ENCODE measurements at regions not wholly inside any gene's neighbourhood (a gene's known extent, or its start where the extent isn't known, plus 50 kb on each side); places are given as distances from the start of the nearest gene placed in this dataset.
"Not testable (repeated sequence)": the region's sequence is repeated elsewhere in the genome, so short reads cannot be mapped to it uniquely, and the experiment has no call there.

DNA sequence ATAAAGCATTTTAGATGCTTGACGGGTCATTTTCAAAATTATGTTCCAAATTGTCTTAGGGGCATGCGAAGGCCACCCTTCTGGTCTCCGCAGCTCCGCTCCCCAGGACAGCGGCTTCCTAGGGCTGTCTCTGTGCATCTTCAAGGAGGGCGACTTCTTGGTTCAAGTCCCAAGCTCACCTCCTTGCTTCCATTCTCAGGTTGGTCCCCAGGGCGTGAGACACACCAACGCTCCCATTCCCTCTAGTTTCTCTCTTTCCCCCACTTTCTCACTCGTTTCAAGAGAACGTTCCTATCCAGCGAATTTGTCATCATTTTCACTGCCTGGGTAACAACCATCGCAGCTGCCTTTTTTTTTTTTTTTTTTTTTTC lies 109.4 kb upstream of the CCND2 start:
- in situ Hi-C loops (cut with HindIII; ENCODE audit: low sequenced_read_pairs), result no loop called here
- no peak for DNase-seq (ENCODE audit: low spot score)

DNA sequence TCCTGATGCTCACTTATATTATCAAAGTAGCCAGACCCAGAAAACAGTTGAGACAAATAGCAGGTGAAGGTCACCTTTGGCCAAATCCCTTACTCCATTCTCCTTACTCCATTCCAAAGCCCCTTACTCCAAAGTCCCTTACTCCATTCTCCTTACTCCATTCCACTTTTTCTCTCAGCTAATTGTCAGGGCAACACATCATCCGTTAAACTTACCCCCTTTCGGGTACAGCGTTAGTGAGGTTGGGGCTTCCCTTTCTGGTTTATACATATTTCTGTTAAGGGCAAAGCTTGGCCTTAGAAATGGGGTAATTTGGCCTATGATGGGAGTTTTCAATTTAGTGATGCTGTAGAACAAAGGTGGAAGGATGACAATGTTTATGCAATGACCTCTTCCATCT lies 111.8 kb upstream of the CCND2 start:
- no peak for DNase-seq (ENCODE audit: low spot score)
- in situ Hi-C loops (cut with HindIII; ENCODE audit: low sequenced_read_pairs), result no loop called here

DNA sequence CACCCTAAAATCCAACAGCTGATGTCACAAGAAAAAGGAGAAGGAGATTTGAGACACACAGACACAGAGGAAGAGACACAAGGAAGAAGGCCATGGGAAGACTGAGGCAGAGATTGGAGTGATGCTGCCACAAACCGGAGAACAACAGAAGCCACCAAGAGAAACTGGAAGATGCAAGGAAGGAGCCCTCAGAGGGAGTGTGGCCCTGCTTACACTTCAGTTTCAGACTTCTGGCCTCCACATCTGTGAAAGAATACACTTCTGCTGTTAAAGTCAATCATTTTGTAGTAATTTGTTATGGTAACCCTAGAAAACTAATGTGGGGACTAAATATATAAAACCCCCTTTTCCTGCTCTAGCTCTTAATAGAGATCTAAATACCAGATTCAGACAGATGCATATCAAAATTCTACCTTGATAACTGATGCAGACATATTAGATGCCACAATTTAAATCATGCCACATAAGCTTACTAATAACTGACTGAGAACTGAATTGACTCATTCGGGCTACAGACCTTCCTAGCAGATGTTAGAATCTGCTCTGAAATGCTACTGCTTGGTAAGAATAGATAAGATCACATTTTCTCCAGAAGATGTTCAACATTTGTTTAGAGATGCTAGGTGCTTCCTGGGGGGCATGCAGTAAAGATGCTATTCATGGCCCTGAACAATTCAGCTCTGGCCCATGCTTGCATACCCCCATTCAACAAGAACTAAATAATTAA lies 113.1 kb upstream of the CCND2 start:
- in situ Hi-C loops (cut with HindIII; ENCODE audit: low sequenced_read_pairs), result no loop called here
- no peak for DNase-seq (ENCODE audit: low spot score)

DNA sequence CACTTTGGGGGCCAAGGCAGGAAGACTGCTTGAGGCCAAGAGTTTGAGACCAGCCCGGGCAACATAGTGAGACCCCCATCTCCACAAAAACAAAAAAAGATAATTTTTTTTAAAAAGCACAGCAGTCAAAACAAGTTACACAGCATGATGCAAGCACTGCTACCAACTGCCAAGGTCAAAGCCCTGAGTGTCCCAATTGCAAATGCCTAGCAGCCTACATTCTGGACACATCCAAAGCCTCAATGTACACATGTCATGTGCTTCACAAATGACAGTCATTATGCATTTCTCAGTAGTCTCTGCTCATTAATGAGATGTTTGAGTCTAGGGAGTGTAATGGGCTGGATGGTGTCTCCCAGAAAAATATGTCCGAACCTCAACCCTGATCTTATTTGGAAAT lies 113.7 kb upstream of the CCND2 start:
- in situ Hi-C loops (cut with HindIII; ENCODE audit: low sequenced_read_pairs), result no loop called here
- DNase-seq (ENCODE audit: low spot score), result no peak

DNA sequence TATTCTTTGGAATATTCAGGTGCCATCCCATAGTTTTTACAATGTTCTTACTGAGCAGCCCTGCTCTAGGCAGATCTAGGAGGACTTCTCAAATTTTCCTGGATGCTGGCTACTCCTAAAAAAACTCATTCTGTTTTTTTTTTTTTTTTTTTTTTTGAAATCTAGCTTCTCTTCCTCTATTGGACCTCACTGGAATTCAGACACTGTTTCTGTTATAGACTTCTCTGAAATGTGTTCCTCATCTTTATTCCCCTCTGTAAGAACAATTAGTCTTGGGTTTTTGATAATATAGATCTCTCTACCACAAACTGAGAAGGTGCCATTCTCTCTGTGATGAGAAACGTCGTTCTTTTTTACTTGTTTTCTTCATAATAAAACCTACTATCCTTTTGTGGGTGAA lies 115.3 kb upstream of the CCND2 start:
- in situ Hi-C loops (cut with HindIII; ENCODE audit: low sequenced_read_pairs), result no loop called here
- no peak for DNase-seq (ENCODE audit: low spot score)

DNA sequence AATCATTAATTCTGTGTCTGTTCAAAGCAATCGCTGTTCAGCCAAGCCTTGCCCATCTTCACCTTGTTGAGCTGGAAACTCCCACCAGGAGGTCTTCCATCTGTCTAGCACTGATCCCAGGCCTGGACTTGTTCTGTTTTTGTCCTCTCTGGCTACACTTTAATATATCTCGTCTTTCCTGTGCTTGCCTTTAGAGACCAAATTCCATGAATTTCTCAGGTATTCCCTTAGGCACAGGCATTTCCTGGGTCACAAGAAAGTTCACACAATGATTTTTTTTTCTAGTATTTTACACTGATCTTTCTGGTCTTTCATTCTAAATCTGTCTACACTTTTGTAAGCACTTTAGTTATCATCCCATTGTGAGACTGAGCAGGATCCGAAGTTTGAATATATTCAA lies 116.4 kb upstream of the CCND2 start:
- no peak for DNase-seq (ENCODE audit: low spot score)
- in situ Hi-C loops (cut with HindIII; ENCODE audit: low sequenced_read_pairs), result no loop called here

DNA sequence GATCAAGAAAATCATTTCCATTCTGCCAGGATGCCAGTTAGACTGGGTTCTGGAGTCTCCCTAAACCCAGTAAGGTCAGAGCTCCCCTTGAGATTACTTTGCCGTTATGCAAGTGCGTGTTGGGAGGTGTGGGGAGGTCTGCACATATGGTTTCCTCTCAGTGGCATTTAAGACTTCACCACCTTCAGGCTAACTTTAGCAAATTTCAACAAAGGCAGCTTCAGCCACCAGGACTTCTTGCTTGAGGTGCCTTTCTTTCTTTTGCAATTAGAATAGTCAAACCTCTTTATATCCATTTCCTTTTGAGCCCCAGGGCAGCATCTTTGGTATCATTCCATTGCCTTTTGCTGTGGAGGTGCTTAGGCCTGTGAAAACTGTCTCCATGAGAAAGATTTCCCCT lies 117.2 kb upstream of the CCND2 start:
- no peak for DNase-seq (ENCODE audit: low spot score)
- in situ Hi-C loops (cut with HindIII; ENCODE audit: low sequenced_read_pairs), result no loop called here

DNA sequence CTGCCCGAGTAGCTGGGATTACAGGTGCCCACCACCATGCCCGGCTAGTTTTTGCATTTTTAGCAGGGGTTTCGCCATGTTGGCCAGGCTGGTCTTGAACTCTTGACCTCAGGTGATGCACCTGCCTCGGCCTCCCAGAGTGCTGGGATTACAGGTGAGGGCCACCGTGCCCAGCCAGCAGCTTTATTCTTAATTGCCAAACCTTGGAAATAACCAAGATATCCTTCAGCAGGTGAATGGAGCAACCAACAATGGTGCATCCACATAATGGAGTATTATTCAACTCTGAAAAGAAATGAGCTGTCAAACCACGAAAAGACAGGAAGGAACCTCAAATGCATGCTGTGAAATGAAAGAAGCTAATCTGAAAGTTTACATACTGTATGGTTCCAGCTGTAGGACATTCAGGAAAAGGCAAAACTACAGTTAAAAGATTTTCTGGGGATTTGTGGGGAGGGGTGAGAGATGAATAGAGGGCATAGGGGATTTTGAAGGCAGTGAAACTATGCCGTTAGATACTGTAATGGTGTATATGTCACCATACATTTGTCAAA lies 118.8 kb upstream of the CCND2 start:
- in situ Hi-C loops (cut with HindIII; ENCODE audit: low sequenced_read_pairs), result no loop called here
- no peak for DNase-seq (ENCODE audit: low spot score)

DNA sequence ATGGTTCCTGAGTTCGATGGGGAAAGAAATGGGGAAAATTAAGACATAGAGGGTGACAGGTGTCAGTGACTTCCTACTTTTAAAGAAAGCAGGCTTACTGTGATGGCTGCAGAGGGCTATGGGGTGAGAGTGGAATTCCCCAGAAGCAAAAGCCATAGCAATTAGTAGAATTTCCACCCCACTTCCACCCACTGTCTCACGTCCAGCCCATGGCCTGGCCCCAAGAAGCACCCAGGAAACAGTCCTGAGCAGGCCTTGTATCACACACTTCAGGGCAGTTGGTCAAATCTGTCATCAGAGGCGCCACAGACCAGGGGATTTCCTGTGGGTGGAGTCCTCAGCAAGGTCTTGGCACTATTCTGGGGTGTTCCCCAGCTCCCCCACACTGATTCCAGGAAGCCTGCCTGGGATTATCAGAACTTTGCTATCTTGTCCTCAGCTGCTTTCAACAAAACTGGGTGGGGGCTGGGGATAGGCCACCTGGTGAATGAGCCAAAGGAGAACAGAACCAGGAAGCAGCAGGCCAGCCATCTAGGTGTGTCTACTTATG lies 120.1 kb upstream of the CCND2 start:
- in situ Hi-C loops (cut with HindIII; ENCODE audit: low sequenced_read_pairs), result no loop called here
- no peak for DNase-seq (ENCODE audit: low spot score)

DNA sequence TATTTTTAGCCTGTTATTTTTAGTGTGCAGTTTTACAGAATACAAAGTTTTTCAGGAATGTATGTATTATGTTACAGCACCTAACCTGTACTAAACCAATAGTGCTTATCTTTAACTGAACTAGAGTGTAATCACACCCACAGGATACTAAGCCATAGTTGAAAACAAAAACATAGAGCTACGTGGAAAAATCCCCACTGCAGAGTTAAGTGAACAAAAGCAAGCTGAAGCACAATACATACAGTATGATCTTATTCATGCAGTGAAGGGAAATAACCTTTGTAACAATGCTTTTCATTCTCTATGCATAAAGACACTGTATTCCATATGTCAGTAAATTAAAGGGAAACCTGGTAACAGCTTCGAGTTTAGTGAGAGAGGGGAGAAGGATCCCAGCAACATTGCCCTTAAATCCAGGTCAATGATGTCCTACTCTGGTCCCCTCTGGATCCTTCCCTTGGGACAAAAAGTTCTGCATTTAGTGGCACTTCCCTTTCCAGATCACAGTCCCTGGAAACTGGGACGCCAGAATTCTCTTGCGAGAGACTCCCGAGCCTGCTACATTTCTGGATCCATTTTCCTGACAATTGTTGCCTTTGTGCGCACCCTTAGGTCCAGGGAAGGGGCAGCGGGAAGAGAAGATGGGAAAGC lies 121.3 kb upstream of the CCND2 start:
- in situ Hi-C loops (cut with HindIII; ENCODE audit: low sequenced_read_pairs), result no loop called here

DNA sequence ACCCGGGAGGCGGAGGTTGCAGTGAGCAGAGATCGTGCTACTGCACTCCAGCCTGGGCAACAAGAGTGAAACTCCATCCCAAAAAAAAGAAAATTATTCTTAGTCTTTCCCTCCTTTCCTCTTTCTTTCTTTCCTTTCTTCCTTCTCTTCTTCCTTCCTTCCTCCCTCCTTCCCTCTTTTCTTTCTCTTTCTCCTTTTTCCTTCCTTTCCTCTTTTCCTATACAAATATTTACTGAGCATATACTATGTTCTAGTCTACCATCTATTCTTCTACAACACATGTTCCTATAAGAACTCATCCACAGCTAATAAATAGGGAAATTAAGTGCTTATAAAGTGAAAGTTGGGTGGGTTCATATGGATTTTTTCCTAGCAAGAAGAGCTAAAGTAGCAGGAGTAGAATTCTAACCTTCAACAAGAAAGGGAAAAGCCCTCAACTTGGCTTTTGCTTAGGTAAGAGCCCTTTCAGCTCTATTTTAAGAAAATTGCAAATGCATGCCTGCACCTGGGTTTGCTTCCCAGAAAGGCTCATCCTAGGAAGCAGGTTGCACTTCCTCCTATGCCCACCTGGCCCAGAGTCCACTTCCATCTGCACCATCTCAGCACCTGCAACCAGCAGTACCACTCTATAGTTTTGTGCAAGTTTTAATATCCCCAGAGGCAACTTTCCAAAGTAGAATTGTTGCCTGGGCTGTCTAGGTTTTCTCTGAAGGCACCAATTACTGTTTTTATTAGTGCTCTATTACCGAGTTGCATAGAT lies 122.0 kb upstream of the CCND2 start:
- no peak for DNase-seq (ENCODE audit: low spot score)
- in situ Hi-C loops (cut with HindIII; ENCODE audit: low sequenced_read_pairs), result no loop called here

More for the DNA sequence above, 121.3 kb upstream of the CCND2 start:
- no peak for DNase-seq (ENCODE audit: low spot score)

DNA sequence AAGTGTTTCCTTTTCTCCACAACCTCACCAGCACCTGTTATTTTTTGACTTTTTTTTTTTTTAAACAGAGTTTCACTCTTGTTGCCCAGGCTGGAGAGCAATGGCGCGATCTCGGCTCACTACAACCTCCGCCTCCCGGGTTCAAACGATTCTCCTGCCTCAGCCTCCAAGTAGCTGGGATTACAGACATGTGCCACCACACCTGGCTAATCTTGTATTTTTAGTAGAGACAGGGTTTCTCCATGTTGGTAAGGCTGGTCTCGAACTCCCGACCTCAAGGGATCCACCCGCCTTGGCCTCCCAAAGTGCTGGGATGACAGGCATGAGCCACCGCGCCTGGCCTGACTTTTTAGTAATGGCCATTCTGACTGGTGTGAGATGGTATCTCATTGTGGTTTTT lies 123.2 kb upstream of the CCND2 start:
- in situ Hi-C loops (cut with HindIII; ENCODE audit: low sequenced_read_pairs); DNase-seq (ENCODE audit: low spot score): not testable (repeated sequence)

DNA sequence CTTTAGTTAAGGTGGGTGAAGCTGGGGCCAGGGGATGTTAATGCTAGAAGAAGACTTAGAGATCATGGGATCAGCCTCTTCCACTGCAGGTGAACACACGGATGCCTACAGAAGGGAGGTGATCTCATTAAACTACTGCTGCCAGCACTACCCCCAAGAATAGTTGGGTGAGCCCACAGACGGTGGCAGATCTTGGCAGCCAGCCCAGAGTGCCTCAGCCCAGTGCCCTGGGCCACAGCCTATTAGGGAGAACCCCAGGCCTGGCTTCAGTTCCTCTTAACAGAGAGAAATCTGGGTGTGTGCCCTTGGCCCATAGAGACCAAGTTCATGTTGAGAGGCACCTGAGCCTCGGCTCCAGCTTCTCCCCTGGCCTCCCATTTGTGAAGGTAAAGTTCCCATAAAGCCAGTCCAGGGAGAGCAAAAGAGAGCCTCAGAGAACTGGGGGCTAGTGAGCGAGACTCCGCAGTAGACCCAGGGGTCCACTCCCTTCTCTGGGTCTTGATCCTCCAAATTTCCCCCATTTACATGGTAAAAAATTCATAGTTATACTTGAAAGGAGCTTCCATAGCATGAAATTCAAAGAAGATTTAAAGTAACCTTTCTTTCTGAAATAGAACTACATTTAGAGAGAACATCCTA lies 125.0 kb upstream of the CCND2 start:
- no peak for DNase-seq (ENCODE audit: low spot score)

DNA sequence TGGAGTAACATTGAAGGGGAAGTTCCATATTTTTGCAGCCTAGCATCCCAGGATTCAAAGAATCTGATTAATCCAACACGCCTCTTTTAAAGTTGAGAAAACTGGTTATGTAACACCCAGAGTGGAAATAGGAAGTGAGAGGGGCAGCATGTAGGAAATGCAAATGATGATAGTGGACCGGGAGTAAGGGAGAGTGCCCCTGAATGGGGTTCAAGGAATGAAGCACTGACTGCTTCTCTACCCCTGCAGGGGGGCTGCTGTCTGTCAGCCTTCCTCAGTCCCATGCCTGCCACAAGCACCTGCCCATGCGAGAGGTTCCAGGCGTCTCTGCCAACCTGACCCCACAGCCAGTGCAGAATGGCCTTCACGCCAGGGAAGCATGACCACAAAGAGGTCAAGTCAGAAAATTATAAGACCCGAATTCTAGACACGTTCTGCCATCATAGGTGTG lies 126.5 kb upstream of the CCND2 start:
- no peak for DNase-seq (ENCODE audit: low spot score)
- in situ Hi-C loops (cut with HindIII; ENCODE audit: low sequenced_read_pairs), result no loop called here

More for the DNA sequence above, 125.0 kb upstream of the CCND2 start:
- in situ Hi-C loops (cut with HindIII; ENCODE audit: low sequenced_read_pairs), result no loop called here

DNA sequence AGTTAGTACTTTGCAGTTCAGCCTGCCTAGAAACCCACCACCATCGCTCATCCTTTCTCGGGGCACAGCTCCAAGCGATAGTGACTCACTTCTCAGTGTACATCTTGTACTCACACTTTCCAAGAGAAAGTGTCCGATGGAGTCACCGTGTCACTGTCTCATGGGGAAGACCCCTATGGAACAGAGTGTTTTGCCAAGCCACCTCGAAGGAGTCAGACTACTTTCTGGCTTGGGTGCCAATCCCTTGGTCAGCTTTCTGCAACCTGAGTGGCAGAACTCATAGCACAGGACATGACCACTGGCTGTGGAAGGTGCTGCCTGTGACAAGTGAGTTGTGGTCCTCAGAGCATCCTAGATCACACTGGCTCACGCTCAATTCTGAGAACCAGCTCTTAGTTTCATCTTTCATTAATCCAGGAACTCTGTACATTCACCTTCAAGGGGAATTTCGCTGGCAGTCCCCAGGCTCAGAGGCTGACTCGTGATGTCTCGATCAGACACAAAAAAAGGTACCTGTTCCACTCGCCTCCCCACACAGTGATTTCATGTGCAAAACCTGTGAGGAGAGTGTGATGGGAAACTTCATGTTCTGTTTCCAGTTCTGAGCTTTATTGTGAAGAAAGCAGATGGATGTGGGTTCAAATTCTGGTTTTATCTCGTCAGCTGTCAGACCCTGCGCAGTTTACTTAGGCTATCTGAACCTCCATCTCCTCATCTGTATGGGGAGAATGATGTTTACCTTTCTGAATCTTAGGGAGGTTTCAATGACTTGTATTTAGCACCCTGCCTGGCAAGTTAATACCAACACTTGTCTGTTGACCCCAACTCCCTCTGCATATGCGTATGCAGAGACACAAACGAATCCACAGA lies 127.3 kb upstream of the CCND2 start:
- DNase-seq (ENCODE audit: low spot score), result no peak
- in situ Hi-C loops (cut with HindIII; ENCODE audit: low sequenced_read_pairs), result no loop called here

DNA sequence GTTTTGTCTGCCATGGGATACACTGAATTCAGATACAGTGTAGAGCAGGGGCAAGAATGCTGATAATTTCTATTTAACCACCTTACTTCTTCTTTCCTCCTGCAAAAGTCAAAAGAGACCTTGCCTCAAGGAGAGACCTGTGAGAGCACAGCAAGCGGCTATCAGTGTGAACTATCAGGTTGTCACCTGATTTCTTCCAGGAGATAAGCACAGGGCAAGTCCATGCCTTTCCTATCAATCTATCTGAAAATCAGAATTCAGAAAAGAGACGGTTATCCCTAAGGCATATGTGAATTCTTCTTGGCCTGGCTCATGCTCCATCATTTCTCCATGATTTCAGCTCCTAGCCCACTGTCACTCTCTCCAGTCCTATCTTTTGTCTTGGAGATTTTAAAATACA lies 128.9 kb upstream of the CCND2 start:
- in situ Hi-C loops (cut with HindIII; ENCODE audit: low sequenced_read_pairs), result no loop called here
- no peak for DNase-seq (ENCODE audit: low spot score)

DNA sequence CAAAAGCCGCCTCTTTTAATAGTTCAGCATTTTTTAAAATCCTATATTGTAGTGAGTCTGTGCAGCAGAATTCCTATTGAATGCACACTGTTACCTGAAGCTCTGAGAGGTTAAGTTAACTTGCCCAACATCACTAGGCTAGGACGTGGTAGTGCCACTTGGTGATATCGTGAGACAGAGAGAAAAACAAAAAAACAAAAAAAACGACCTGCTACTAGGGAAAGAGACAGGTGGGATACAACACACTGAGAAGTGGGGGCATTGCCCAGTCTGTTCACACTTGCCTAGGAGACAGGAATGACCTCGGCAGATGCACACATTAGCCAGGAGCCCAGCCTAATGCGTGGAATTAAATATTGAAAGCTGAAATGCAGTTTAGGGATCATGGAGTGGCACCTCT lies 129.7 kb upstream of the CCND2 start:
- in situ Hi-C loops (cut with HindIII; ENCODE audit: low sequenced_read_pairs), result no loop called here
- DNase-seq (ENCODE audit: low spot score), result no peak
